ENCODE measurements at regions not wholly inside any gene's neighbourhood (a gene's known extent, or its start where the extent isn't known, plus 50 kb on each side); places are given as distances from the start of the nearest gene placed in this dataset.

- no peak for DNase-seq
Measured at GRCh38 chr4:57602141-57602540, 492.0 kb upstream of the IGFBP7 start.

- no peak for DNase-seq
Measured at GRCh38 chr4:57591073-57591472, 480.9 kb upstream of the IGFBP7 start.

GRCh38 chr4:57588557-57588956 lies 478.4 kb upstream of the IGFBP7 start:
- no peak for DNase-seq

- DNase-seq = no peak
Measured at GRCh38 chr4:57580710-57581599, 470.8 kb upstream of the IGFBP7 start.

- DNase-seq = no peak
Measured at GRCh38 chr4:57575426-57575825, 465.2 kb upstream of the IGFBP7 start.

GRCh38 chr4:57554556-57555092 lies 444.4 kb upstream of the IGFBP7 start:
- DNase-seq = no peak

GRCh38 chr4:57553728-57554127 lies 443.5 kb upstream of the IGFBP7 start:
- no peak for DNase-seq

- no peak for DNase-seq
Measured at GRCh38 chr4:57550198-57550597, 440.0 kb upstream of the IGFBP7 start.

GRCh38 chr4:57548856-57549255 lies 438.7 kb upstream of the IGFBP7 start:
- no peak for DNase-seq

- no peak for DNase-seq
Measured at GRCh38 chr4:57544811-57545654, 434.8 kb upstream of the IGFBP7 start.

GRCh38 chr4:57504797-57505530 lies 394.8 kb upstream of the IGFBP7 start:
- DNase-seq = no peak

- no peak for DNase-seq
Measured at GRCh38 chr4:57504139-57504538, 394.0 kb upstream of the IGFBP7 start.

GRCh38 chr4:57501720-57502119 lies 391.5 kb upstream of the IGFBP7 start:
- peak in 1 of 14 donors; percentile 49 for DNase-seq

GRCh38 chr4:57499786-57500185 lies 389.6 kb upstream of the IGFBP7 start:
- DNase-seq = no peak

- no peak for DNase-seq
Measured at GRCh38 chr4:57498251-57498650, 388.1 kb upstream of the IGFBP7 start.

GRCh38 chr4:57496697-57497471 lies 386.7 kb upstream of the IGFBP7 start:
- DNase-seq = no peak

- DNase-seq = no peak
Measured at GRCh38 chr4:57494821-57495220, 384.6 kb upstream of the IGFBP7 start.

GRCh38 chr4:57492251-57492878 lies 382.2 kb upstream of the IGFBP7 start:
- no peak for DNase-seq

GRCh38 chr4:57491388-57491787 lies 381.2 kb upstream of the IGFBP7 start:
- no peak for DNase-seq

GRCh38 chr4:57490520-57491255 lies 380.5 kb upstream of the IGFBP7 start:
- peak in 9 of 14 donors; percentile 4 to 57 (median 20) for DNase-seq

All from C1 segment of cervical spinal cord (tissue), 14 donors.